Activated CD4-positive, alpha-beta T cell treated with anti-CD3 and anti-CD28 coated beads, Interleukin-2, amount 10 ng/mL, durations not matched to agents 24 days and 14 days (primary cell): ENCODE measurements at regions not wholly inside any gene's neighbourhood (a gene's known extent, or its start where the extent isn't known, plus 50 kb on each side); places are given as distances from the start of the nearest gene placed in this dataset.

ENCODE experiments used
- DNase-seq: peaks from one replicate; pipeline ENCODE4 v3.0.0; 2022
- H3K27ac Mint-ChIP-seq: one replicate; pipeline ENCODE4 v1.8.0; 2022; ENCODE audit warnings: mild to moderate bottlenecking, mixed read lengths
- H3K27me3 Mint-ChIP-seq: one replicate; pipeline ENCODE4 v1.8.0; 2022; ENCODE audit warnings: mixed read lengths
- H3K36me3 Mint-ChIP-seq: one replicate; pipeline ENCODE4 v1.8.0; 2022; ENCODE audit warnings: low read depth, mild to moderate bottlenecking, mixed read lengths
- H3K4me1 Mint-ChIP-seq: one replicate; pipeline ENCODE4 v1.8.0; 2021; ENCODE audit warnings: mixed read lengths
- H3K4me3 Mint-ChIP-seq: one replicate; pipeline ENCODE4 v1.8.0; 2022; ENCODE audit warnings: mild to moderate bottlenecking, moderate library complexity, mixed read lengths
- H3K9me3 Mint-ChIP-seq: one replicate; pipeline ENCODE4 v1.8.0; 2021; ENCODE audit warnings: mixed read lengths
- intact Hi-C: fragments of 100-400 bp; cut with micrococcal nuclease; formaldehyde crosslinking; loops from one replicate; pipeline ENCODE4 v1.15.1; 2023

DNA sequence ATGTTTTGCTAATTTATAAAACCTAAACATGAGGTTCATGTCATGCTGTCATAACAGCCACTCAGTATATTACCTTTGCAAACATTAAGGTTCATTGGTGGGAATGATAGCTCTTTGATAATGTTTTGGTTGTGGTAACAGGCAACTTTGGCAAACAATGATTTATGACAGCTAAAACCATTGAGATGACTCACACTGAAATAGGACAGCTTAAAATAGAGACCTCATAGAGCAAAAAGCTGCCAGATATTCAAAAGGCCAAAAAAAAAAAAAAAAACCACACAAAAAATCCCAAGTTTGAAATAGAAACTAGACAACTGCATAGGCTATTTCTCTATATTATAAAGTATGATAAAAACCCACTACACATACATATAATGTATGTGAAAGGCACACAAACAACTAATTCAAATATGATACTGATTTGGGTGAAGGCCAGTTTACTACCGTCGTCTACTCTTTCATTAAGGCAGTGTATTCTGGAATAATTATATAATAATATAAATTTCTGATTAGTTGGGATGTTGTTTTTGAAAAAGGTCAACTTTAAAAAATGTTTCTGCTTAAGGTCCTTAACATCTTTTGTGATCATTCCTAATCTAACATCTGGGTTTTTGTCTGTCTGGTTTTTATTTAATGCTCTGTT is 646.0 kb upstream of the PITX2 start:
- no peaks in the 10 kb centered on the region for H3K4me1 Mint-ChIP-seq
- H3K27ac Mint-ChIP-seq, result no peak overlapping the region
- no peaks in the 10 kb centered on the region for H3K9me3 Mint-ChIP-seq

DNA sequence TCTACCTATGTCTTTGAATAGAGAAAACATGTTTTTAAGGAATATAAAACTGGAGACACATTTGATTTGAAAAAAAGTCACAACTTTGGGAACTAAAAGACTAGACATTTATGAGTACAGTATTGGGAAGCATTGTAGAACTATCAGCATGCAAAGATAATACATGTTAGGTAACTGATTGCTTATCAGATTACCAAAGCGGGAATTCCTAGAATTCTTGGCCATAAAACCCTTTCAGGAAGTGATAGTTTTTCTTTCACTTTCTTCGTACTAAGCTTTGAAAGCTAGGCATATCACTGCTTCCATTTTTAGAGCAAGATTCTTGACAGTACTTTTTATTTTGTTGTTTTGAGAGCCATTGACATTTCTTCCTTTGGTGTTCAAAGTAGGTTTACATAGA is 646.6 kb upstream of the PITX2 start:
- Mint-ChIP-seq H3K27me3 (no peaks in the 10 kb centered on the region), H3K4me1 (no peaks in the 10 kb centered on the region), H3K9me3 (no peaks in the 10 kb centered on the region), H3K36me3 (no peaks in the 10 kb centered on the region), H3K4me3 (no peak overlapping the region), H3K27ac (no peak overlapping the region)
- intact Hi-C loops, result no loop called here
- no peak for DNase-seq

More for the DNA sequence above, 646.0 kb upstream of the PITX2 start:
- H3K36me3 Mint-ChIP-seq, result no peaks in the 10 kb centered on the region
- no peaks in the 10 kb centered on the region for H3K27me3 Mint-ChIP-seq
- intact Hi-C loops, result no loop called here
- DNase-seq, result no peak
- no peak overlapping the region for H3K4me3 Mint-ChIP-seq

DNA sequence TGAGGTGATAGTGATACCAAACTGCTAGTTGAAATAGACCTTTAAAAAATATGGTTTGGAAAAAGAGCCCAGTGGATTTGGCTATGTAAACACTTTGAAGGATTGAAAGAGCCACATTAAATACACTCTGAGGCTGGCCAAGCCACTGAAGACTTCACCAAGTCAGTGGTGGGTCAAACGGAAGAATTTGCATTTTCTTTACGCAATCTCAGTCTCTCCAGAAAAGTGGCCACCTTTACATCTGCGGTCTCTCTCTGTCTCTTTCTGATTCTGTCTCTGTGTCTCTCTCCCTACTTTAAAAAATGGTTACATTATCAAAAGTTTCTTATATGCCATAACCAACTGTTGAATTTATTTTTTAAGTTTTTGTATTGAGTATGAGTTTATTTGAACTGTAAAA is 651.2 kb upstream of the PITX2 start:
- H3K27ac Mint-ChIP-seq, result no peak overlapping the region
- H3K36me3 Mint-ChIP-seq, result no peaks in the 10 kb centered on the region
- no peak for DNase-seq
- H3K27me3 Mint-ChIP-seq, result no peaks in the 10 kb centered on the region
- H3K4me3 Mint-ChIP-seq, result no peak overlapping the region
- no peaks in the 10 kb centered on the region for H3K4me1 Mint-ChIP-seq
- no peaks in the 10 kb centered on the region for H3K9me3 Mint-ChIP-seq
- intact Hi-C loops, result no loop called here

DNA sequence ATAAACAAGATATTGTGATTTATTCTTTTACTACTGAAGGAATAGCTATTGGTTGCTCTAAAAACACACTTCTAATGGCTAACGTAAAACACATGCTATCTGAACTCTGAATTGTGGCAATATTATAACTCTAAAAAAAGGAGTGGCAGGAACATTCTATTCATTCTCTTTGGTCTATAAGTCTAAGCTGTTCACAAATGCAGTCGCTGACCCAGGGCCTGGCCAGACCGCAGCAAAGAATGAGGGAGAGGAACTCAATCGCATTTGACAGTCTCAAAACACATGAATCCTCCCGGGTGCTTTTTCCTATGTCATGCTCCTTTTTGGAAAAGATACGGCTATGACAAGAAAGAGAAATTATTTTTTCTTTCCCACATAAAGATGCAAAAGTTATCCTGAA is 651.6 kb upstream of the PITX2 start:
- H3K4me1 Mint-ChIP-seq, result no peaks in the 10 kb centered on the region
- no peaks in the 10 kb centered on the region for H3K27me3 Mint-ChIP-seq
- no peak for DNase-seq
- no peak overlapping the region for H3K27ac Mint-ChIP-seq
- no peaks in the 10 kb centered on the region for H3K36me3 Mint-ChIP-seq
- intact Hi-C loops, result no loop called here
- no peaks in the 10 kb centered on the region for H3K9me3 Mint-ChIP-seq
- H3K4me3 Mint-ChIP-seq, result no peak overlapping the region

DNA sequence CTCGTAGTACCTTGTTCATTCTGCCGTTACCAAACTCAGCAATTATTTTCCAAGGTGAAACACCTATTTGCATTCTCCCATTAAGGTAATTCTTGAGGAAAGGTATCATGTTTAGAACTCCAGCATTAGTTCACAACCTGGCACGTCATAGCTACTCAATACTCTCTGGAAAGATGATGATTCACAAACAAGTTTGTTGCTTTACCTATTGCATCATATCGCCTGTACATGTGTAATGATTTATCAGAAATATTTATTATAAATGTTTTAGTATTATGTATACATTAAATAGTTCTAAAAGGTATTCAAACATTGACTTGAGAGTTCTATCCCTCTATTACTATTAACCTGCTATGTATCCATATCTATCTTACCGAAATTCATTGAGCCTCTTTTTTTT is 658.3 kb upstream of the PITX2 start:
- intact Hi-C loops, result loop anchor here (5.0 kb wide), 1 partner anchor 649 kb away; no protein-coding TSS in a partner anchor
- no peaks in the 10 kb centered on the region for H3K36me3 Mint-ChIP-seq

DNA sequence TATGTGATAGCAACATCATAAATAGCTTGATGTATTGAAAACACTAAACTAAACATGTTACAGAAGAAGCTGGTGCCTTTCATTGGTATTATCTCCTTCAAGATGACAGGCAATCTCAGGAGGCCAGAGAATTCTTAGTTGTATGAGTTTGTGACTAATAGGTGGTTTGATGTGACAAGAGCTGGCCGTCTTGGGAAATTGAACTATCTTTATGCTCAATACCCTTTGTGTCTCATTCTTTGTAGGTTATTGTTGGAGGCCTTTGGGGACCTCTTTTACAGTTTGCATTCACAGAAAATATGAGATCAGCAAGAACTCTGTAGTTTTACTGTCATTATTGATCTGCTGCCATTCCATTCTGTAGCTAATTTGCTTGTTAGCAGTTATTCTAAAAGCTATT is 659.2 kb upstream of the PITX2 start:
- no peak for DNase-seq
- Mint-ChIP-seq H3K4me3 (no peak overlapping the region), H3K4me1 (no peaks in the 10 kb centered on the region), H3K27ac (no peak overlapping the region), H3K9me3 (no peaks in the 10 kb centered on the region), H3K27me3 (no peaks in the 10 kb centered on the region), H3K36me3 (no peaks in the 10 kb centered on the region)
- intact Hi-C loops, result loop anchor here (2.0 to 5.0 kb wide), 2 partner anchors 650 to 1283 kb away; no protein-coding TSS in a partner anchor

More for the DNA sequence above, 658.3 kb upstream of the PITX2 start:
- H3K27me3 Mint-ChIP-seq, result no peaks in the 10 kb centered on the region
- H3K9me3 Mint-ChIP-seq, result no peaks in the 10 kb centered on the region
- no peak for DNase-seq
- H3K4me3 Mint-ChIP-seq, result no peak overlapping the region
- no peak overlapping the region for H3K27ac Mint-ChIP-seq
- no peaks in the 10 kb centered on the region for H3K4me1 Mint-ChIP-seq

DNA sequence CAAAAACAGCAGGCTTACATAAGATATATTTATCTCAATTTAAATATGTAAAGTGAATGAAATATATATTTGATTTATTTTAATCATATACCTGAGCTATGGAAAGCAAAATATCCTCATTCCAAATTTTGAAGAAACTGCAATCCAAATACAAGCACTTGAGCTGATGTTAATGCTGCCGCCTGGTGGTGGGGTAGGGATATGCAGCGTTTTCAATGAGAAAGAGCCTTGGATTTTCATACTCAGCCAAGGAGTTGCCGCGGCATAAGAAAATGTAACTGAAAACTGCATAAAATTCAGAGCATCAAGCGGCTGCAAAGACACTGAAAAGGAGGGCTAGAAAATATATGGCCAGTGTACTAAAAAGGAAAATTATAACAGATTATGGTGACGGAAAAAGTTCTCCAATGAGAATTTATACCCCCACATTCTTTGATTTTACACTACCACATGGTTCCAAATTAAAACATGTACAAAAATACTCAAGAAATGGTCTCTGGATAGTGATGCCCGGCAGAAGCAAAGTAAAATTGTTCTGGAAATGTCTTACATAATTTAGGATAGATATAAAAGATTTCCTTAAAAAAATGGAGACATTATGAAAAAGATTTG is 660.3 kb upstream of the PITX2 start:
- H3K9me3 Mint-ChIP-seq, result no peaks in the 10 kb centered on the region
- intact Hi-C loops, result loop anchor here (2.0 to 5.0 kb wide), 2 partner anchors 651 to 1284 kb away; no protein-coding TSS in a partner anchor
- no peaks in the 10 kb centered on the region for H3K4me1 Mint-ChIP-seq
- no peaks in the 10 kb centered on the region for H3K27me3 Mint-ChIP-seq
- DNase-seq, result peak; percentile 80
- H3K4me3 Mint-ChIP-seq, result no peak overlapping the region
- no peak overlapping the region for H3K27ac Mint-ChIP-seq
- H3K36me3 Mint-ChIP-seq, result no peaks in the 10 kb centered on the region

DNA sequence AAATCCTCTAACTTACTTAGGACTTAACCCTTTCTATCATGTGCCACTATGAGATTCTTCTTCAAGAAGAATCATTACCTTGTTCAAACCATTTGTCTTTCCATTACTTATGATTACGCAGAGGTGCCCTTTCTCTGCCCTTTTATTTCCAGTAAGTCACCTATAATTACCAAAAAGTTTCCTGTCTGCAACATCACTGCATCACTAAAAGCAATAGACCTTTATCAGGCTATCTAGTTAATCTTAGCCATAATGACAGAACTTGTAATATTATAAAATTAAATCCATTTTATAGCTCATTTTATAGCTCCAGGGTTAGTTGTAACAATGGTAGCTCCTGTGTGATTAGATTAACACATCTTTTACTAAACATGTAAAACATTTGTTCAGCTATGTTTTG is 673.6 kb upstream of the PITX2 start:
- H3K36me3 Mint-ChIP-seq, result no peaks in the 10 kb centered on the region
- H3K4me1 Mint-ChIP-seq, result no peaks in the 10 kb centered on the region
- intact Hi-C loops, result no loop called here
- no peak for DNase-seq
- no peak overlapping the region for H3K27ac Mint-ChIP-seq
- no peaks in the 10 kb centered on the region for H3K27me3 Mint-ChIP-seq
- peaks cover 3% of the 10 kb centered on the region for H3K9me3 Mint-ChIP-seq
- no peak overlapping the region for H3K4me3 Mint-ChIP-seq

DNA sequence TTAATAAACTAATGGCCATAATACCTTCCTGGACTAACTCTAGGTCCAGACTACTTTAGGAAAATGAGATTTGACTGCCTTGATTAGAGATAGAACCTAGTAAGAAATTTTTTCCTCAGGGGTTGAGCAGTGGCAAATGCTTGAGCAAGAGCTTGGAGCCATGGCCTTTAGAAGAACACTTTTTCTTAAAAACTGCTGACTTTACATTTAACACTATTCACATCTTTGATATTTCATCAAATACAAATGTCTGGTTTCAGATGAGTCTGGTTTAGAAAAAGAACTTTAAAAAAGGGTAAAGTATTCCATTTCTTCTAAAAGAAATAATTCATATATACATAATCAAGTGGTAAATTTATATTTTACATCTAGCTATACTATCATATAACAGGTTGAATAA is 680.9 kb upstream of the PITX2 start:
- intact Hi-C loops, result no loop called here
- no peak overlapping the region for H3K27ac Mint-ChIP-seq
- H3K36me3 Mint-ChIP-seq, result no peaks in the 10 kb centered on the region
- H3K4me3 Mint-ChIP-seq, result no peak overlapping the region
- no peaks in the 10 kb centered on the region for H3K9me3 Mint-ChIP-seq
- H3K27me3 Mint-ChIP-seq, result no peaks in the 10 kb centered on the region
- DNase-seq, result no peak
- H3K4me1 Mint-ChIP-seq, result no peaks in the 10 kb centered on the region

DNA sequence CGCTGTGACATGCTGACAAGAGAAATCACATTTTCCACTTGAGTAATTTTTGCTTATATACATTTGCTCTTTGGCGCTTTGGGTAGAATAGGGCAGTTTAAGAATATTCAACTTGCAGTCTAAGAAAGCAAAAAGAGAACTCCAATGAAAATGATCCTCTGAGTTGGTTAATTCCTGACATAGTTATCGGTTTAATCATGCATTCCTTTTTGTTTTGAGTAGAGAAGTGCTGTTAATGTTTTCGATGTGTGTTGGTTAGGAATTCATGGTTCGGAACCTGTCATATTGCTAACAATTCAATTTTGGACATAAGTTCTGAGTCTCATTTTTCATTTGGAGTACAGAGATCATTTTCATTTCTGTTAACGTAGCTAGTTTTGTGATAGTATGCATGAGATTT is 700.6 kb upstream of the PITX2 start:
- H3K27ac Mint-ChIP-seq, result no peak overlapping the region
- no peak for DNase-seq
- no peaks in the 10 kb centered on the region for H3K27me3 Mint-ChIP-seq
- intact Hi-C loops, result no loop called here
- no peaks in the 10 kb centered on the region for H3K9me3 Mint-ChIP-seq
- H3K4me1 Mint-ChIP-seq, result no peaks in the 10 kb centered on the region
- no peaks in the 10 kb centered on the region for H3K36me3 Mint-ChIP-seq
- H3K4me3 Mint-ChIP-seq, result no peak overlapping the region

DNA sequence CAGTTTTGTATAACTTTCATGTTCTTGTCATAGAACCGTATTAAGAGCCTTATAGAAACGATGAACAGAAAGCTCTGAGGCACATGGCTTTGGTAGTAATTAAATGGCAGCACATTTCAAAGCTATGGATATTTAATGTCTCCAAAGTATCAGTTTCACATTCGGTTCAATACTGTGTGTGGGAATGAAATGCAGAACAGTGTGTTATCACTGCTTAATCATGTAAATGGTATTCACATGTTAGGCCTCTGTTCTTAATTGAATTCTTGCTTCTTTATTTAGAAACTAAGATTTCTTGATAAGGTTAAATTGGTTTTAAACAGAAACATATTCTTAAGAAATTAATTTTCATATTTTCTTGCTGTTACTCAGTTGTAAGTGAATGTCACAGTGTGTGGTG is 701.0 kb upstream of the PITX2 start:
- intact Hi-C loops, result no loop called here
- no peak overlapping the region for H3K4me3 Mint-ChIP-seq
- H3K27ac Mint-ChIP-seq, result no peak overlapping the region
- no peaks in the 10 kb centered on the region for H3K36me3 Mint-ChIP-seq
- no peak for DNase-seq
- H3K4me1 Mint-ChIP-seq, result no peaks in the 10 kb centered on the region
- H3K9me3 Mint-ChIP-seq, result no peaks in the 10 kb centered on the region
- H3K27me3 Mint-ChIP-seq, result no peaks in the 10 kb centered on the region

DNA sequence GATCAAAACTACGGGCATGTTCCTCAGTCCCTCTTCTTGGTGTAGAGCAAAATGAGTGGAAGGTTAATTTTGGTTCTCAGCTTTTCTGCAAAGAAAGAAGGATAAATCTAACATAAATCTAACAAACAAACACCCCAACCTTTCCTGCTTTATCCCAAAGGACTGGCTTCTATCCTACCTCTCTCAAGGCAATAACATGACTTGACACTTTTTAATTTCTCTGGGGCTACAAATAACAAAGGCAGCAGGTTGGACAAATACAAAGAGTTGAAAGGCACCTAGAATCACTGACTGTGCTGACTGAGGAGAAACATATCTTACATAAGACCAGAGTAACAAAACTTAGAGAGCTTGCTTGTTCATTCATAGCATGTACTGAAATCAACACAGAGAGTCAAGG is 703.6 kb upstream of the PITX2 start:
- H3K36me3 Mint-ChIP-seq, result no peaks in the 10 kb centered on the region
- no peak for DNase-seq
- H3K27ac Mint-ChIP-seq, result no peak overlapping the region
- intact Hi-C loops, result no loop called here
- no peaks in the 10 kb centered on the region for H3K9me3 Mint-ChIP-seq
- no peaks in the 10 kb centered on the region for H3K4me1 Mint-ChIP-seq
- no peaks in the 10 kb centered on the region for H3K27me3 Mint-ChIP-seq
- H3K4me3 Mint-ChIP-seq, result no peak overlapping the region

DNA sequence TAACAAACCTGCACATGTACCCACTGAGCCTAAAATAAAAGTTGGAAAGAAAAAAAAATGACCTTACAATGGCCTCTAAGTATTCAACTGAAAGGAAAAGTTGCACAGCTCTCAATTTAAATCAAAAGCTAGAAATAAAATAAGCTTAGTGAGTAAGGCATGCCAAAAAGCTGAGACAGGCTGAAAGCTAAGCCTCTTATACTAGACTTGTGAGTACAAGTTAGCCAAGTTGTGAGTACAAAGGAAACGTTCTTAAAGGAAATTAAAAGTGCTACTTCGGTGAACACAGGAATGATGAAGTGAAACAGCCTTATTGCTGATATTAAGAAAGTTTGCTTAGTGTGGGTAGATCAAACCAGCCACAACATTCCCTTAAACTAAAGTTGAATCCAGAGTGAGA is 707.9 kb upstream of the PITX2 start:
- Mint-ChIP-seq H3K4me1 (no peaks in the 10 kb centered on the region), H3K4me3 (no peak overlapping the region), H3K27ac (no peak overlapping the region), H3K9me3 (no peaks in the 10 kb centered on the region), H3K27me3 (no peaks in the 10 kb centered on the region), H3K36me3 (no peaks in the 10 kb centered on the region)
- DNase-seq, result no peak
- intact Hi-C loops, result loop anchor here (10.0 kb wide), 1 partner anchor 564 kb away; no protein-coding TSS in a partner anchor

DNA sequence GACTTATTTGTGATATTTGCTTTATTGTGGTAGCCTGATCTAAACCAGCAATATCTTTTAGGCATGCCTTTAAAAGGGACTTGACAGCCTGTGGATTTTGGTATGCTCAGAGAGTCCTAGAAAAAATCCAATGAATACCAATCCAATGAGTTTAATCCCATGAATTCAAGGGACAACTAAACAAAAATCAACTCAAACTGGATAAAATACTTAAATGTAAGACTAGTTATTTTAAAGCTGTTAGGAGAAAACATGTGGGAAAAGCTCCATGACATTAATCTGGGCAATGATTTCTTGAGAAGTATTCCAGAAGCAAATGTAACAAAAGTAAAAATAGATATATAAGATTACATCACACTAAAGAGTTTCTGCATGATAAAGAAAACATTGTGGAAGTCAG is 711.5 kb upstream of the PITX2 start:
- DNase-seq, result no peak
- H3K4me1 Mint-ChIP-seq, result no peaks in the 10 kb centered on the region
- no peaks in the 10 kb centered on the region for H3K36me3 Mint-ChIP-seq
- intact Hi-C loops, result loop anchor here (10.0 kb wide), 1 partner anchor 560 kb away; no protein-coding TSS in a partner anchor
- no peaks in the 10 kb centered on the region for H3K27me3 Mint-ChIP-seq
- H3K9me3 Mint-ChIP-seq, result no peaks in the 10 kb centered on the region
- H3K4me3 Mint-ChIP-seq, result no peak overlapping the region
- H3K27ac Mint-ChIP-seq, result no peak overlapping the region
